ENCODE measurements at regions not wholly inside any gene's neighbourhood (a gene's known extent, or its start where the extent isn't known, plus 50 kb on each side); places are given as distances from the start of the nearest gene placed in this dataset.

DNA sequence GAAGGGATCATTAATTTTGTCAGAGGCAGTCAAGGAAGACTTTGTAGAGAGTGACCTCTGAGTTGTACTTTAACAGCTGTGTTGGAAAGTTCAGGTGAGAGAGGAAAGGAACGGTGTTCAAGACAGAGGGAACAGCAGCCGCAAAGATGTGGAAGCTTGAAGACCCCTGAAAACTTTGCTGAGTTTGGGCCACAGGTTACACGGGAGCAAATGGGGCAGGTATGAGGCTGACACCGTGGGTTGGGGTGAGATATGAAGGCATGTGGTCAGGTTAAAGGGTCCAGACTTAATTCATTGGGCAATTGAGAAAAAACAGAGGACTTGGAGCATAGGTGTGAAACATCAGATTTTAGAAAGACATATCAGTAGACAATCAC is 72.0 kb upstream of the SERP2 start:
- Histone ChIP-seq H3K27me3 (no peaks in the 10 kb centered on the region), H3K4me1 (peaks cover 0 to 8% (median 0%) of the 10 kb centered on the region in 4 donors), H3K27ac (peak overlapping the region in 1 of 4 donors; percentile 41), H3K36me3 (no peaks in the 10 kb centered on the region), H3K4me3 (no peak overlapping the region), H3K9me3 (no peaks in the 10 kb centered on the region)
- DNase-seq, result no peak
- TF ChIP-seq, protein P1, sequence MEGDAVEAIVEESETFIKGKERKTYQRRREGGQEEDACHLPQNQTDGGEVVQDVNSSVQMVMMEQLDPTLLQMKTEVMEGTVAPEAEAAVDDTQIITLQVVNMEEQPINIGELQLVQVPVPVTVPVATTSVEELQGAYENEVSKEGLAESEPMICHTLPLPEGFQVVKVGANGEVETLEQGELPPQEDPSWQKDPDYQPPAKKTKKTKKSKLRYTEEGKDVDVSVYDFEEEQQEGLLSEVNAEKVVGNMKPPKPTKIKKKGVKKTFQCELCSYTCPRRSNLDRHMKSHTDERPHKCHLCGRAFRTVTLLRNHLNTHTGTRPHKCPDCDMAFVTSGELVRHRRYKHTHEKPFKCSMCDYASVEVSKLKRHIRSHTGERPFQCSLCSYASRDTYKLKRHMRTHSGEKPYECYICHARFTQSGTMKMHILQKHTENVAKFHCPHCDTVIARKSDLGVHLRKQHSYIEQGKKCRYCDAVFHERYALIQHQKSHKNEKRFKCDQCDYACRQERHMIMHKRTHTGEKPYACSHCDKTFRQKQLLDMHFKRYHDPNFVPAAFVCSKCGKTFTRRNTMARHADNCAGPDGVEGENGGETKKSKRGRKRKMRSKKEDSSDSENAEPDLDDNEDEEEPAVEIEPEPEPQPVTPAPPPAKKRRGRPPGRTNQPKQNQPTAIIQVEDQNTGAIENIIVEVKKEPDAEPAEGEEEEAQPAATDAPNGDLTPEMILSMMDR (IDR thresholded peaks at IDR 0.05), result no peak
- TF ChIP-seq POLR2A (IDR thresholded peaks at IDR 0.05), result no peak

DNA sequence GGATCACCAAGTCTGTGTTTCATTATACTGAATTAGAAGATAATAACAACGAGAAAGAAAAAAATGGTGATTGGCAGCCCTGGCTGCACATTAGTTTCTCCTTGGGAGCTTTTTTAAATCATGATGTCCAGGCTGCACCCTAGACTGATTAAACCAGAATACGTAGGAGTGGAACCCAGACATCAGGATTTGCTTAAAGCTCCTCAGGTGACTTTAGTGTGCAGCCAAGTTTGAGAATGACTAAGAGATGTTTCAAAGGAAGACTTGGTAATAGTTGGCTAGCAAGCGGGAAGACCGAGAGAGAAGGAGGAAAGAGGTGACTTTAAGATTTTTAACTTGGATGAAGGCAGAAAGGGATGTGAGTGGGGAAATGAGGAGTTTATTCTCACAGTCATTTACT is 71.4 kb upstream of the SERP2 start:
- Histone ChIP-seq H3K4me3 (no peak overlapping the region), H3K27ac (peak overlapping the region in 1 of 4 donors; percentile 41), H3K27me3 (no peaks in the 10 kb centered on the region), H3K9me3 (no peaks in the 10 kb centered on the region), H3K4me1 (peaks cover 0 to 11% (median 0%) of the 10 kb centered on the region in 4 donors), H3K36me3 (no peaks in the 10 kb centered on the region)
- no peak for DNase-seq
- TF ChIP-seq POLR2A (IDR thresholded peaks at IDR 0.05), result no peak
- TF ChIP-seq, protein P1 (IDR thresholded peaks at IDR 0.05), result no peak

DNA sequence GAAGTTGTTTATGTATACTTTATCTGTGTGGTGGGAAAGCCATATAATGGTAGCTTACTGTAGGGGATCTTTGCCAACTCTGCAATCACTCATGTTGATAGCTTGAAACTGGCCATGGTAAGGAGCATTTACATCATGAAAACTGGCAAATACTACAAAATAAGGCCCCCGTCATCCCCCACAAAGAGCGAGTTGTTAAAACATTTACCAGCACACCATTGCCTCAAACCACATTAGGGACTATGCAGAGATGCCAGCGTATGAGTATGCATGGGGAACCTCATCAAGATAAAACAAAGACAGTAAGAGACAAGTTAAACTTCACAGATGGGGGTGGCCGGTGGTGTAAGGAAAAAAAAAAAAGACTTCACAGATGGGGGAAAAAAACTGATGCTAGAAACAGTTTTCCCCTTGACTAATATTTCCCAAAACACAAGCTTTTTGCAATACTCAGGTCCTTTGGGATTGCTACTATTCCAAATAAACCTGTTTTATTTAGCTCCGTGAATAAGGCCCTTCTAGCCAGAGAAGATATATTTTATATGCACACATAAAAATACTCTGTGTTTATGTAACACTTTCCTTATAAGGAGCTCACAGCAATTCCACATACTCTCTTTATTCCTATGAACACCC is 70.6 kb upstream of the SERP2 start:
- TF ChIP-seq, protein P1 (IDR thresholded peaks at IDR 0.05), result no peak
- no peak for TF ChIP-seq POLR2A (IDR thresholded peaks at IDR 0.05)
- H3K4me1 ChIP-seq, result peaks cover 0 to 11% (median 0%) of the 10 kb centered on the region in 4 donors
- no peak overlapping the region for H3K4me3 ChIP-seq
- DNase-seq, result no peak
- H3K36me3 ChIP-seq, result no peaks in the 10 kb centered on the region
- no peaks in the 10 kb centered on the region for H3K27me3 ChIP-seq
- peak overlapping the region in 1 of 4 donors; percentile 41 for H3K27ac ChIP-seq
- H3K9me3 ChIP-seq, result no peaks in the 10 kb centered on the region

DNA sequence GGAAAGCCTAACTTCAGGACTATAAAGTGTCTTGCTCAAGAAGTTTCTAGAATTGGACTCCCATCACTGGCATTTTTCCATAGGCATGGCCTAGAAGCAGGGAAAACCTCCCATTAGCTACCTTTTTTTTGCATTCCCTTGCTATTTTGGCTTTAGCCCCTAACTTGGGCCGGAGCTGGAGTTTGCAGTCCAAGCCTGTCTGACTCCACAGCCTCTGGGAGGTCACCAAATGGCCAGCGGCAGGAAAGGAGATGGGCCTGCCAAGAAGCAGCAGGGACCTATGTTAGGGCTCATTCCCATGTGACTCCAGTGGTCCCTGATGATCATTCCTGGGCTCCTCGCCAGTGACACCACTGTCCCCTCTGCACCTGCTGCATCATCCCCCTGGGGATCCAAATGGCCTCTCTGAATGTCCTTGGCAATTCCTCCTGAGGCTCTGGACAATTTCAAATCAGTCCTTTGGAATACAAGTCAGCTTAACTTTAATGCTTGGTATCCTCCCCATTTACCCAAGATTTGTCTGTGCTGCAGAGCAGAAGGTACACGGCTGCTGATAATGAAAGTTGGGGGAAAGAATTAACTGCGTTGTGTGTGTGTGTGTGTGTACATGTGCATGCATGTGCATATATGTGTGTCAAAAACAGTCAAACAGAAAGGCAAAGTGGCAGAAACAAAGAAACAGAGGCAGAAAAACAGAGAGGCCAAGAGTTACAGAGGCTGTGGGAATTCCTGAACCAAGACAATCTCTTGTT is 69.8 kb upstream of the SERP2 start:
- TF ChIP-seq, protein P1 (IDR thresholded peaks at IDR 0.05), result no peak
- no peak for TF ChIP-seq POLR2A (IDR thresholded peaks at IDR 0.05)
- DNase-seq, result no peak
- peaks cover 0 to 11% (median 0%) of the 10 kb centered on the region in 4 donors for H3K4me1 ChIP-seq
- no peaks in the 10 kb centered on the region for H3K36me3 ChIP-seq
- H3K27me3 ChIP-seq, result no peaks in the 10 kb centered on the region
- H3K9me3 ChIP-seq, result no peaks in the 10 kb centered on the region
- H3K27ac ChIP-seq, result peak overlapping the region in 2 of 4 donors; percentile 0 to 41
- H3K4me3 ChIP-seq, result no peak overlapping the region

DNA sequence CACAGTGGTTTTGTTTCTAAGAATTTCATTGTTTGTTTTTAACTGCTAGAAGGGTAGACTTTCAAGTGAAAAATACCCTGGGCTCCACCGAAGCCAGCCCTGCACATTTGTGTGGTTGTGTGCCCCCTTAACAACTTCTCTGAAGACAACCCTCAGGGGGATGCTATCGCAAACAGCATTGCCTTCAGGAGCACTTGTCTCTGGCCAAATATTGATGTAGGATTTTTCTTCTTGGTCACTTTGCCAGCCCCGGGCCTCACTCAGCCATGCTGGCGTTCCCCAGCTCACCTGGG is 69.2 kb upstream of the SERP2 start:
- H3K27me3 ChIP-seq, result no peaks in the 10 kb centered on the region
- peak overlapping the region in 1 of 4 donors; percentile 41 for H3K27ac ChIP-seq
- no peak overlapping the region for H3K4me3 ChIP-seq
- no peak for DNase-seq
- H3K4me1 ChIP-seq, result peaks cover 0 to 11% (median 0%) of the 10 kb centered on the region in 4 donors
- TF ChIP-seq, protein P1 (IDR thresholded peaks at IDR 0.05), result no peak
- no peak for TF ChIP-seq POLR2A (IDR thresholded peaks at IDR 0.05)
- H3K9me3 ChIP-seq, result no peaks in the 10 kb centered on the region
- H3K36me3 ChIP-seq, result no peaks in the 10 kb centered on the region
